GM12865 (cell line): ENCODE measurements at regions not wholly inside any gene's neighbourhood (a gene's known extent, or its start where the extent isn't known, plus 50 kb on each side); places are given as distances from the start of the nearest gene placed in this dataset.

Source experiments
- DNase-seq: peaks from one replicate; pipeline ENCODE4 v3.0.0; 2010; ENCODE audit warnings: low read depth
- H3K4me3 ChIP-seq: 2 replicates; pipeline ENCODE4 v1.5.1; 2011; ENCODE audit warnings: mild to moderate bottlenecking, low read depth, low read length, control low read depth
- TF ChIP-seq, protein P1 (sequence below): IDR thresholded peaks from 2 replicates; pipeline ENCODE4 v1.5.1; 2011; ENCODE audit warnings: low read length, control low read depth, low read depth, inconsistent platforms; ENCODE audit not compliant: insufficient read depth; ENCODE audit errors: missing control alignments

DNA sequence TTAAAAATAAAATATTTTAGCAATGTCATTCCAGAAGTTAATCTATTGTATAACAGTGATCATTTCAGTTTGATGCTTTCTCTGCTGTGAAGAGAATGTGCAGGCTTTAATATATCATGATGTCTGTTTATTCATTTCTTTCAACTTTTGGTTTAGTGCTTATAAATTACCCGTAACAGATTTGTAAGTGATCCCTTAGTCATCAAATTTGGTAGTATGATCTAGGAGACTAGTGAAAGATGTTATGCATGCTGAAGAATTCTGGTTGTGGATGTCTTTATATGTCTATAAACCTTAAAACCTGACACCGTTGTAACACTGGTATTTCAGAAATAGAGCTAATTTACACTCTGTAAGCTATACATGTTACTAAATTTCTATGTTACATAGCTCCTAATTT, 260.4 kb downstream of the CPS1 start:
- no peak for DNase-seq
- H3K4me3 ChIP-seq = no peak overlapping the region
- TF ChIP-seq, protein P1, sequence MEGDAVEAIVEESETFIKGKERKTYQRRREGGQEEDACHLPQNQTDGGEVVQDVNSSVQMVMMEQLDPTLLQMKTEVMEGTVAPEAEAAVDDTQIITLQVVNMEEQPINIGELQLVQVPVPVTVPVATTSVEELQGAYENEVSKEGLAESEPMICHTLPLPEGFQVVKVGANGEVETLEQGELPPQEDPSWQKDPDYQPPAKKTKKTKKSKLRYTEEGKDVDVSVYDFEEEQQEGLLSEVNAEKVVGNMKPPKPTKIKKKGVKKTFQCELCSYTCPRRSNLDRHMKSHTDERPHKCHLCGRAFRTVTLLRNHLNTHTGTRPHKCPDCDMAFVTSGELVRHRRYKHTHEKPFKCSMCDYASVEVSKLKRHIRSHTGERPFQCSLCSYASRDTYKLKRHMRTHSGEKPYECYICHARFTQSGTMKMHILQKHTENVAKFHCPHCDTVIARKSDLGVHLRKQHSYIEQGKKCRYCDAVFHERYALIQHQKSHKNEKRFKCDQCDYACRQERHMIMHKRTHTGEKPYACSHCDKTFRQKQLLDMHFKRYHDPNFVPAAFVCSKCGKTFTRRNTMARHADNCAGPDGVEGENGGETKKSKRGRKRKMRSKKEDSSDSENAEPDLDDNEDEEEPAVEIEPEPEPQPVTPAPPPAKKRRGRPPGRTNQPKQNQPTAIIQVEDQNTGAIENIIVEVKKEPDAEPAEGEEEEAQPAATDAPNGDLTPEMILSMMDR = no peak

DNA sequence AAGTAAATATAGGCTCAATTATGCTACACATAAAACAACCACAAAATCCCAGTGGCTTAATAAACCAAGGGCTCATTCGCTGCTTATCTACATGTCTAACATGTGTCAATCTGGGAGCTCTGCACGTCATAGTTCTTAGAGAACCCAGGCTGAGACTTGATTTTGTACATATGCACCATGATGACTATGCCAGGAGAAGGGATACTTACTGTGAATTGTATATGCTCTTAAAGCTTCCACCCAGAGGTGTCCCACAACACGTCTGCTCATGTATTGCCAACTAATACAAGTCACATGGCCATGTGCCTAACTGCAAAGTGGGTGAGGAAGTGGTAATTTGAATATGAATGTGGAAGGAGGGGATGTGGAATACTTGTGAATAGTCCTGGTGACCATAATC, 262.1 kb downstream of the CPS1 start:
- no peak for DNase-seq
- TF ChIP-seq, protein P1 = no peak

DNA sequence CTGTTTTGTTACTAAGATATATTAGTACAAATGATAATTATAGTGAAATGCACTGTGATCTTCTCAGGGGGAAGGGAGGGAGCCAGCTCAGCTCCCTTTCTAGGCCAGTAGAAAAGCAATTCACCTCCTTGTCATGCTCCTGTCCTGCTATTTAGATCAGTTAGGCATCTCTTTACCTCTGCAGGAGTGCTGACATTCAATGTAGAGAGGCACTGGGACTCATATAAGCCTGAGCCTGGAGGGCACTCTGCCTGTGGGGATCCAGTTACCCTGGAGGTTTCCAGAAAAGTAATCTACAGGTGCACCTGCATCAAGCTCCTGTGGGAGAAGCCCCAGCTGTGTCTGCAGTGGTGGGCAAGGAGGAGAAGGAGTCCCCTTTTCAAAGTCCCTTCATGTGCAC, 277.0 kb downstream of the CPS1 start:
- H3K4me3 ChIP-seq = no peak overlapping the region
- TF ChIP-seq, protein P1 = no peak
- no peak for DNase-seq

More for the DNA sequence above, 262.1 kb downstream of the CPS1 start:
- no peak overlapping the region for H3K4me3 ChIP-seq

DNA sequence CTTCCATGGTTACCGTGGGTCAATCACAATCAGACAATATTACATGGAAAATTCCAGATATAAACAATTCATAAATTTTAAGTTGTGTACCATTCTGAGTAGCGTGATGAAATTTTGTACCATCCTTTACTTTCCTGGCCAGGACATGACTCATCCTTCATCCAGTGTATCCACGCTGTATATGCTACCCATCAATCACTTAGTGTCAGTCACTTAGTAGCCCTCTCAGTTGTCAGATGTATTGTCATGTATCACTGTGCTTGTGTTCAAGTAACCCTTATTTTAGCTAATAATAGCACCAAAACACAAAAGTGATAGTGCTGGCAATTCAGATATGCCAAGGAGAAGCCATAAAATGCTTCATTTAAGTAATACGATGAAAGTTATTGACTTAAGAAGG, 282.6 kb downstream of the CPS1 start:
- TF ChIP-seq, protein P1 = no peak
- no peak for DNase-seq
- no peak overlapping the region for H3K4me3 ChIP-seq

GRCh38 chr2:210839450-210839849, 283.1 kb downstream of the CPS1 start:
- TF ChIP-seq, protein P1 = no peak
- DNase-seq = no peak
- no peak overlapping the region for H3K4me3 ChIP-seq

DNA sequence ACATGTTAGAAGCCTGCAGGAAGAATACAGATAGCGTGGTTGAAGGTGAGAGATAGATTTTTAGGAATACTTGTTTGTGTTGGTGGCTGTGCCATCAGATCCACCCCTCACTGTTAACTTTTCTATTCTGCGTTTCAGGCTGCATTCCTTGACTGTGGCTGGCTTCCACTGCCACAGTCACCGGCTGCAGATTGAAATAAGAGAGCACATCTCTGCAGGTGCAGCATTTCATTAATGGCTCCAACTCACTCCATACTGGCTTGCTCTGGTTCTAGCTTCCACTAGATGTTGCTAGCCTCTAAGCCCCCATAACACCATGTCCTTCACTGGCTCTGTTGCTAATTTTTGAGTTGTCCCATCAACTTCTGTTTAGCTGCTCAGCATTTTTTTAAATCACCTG, 286.5 kb downstream of the CPS1 start:
- TF ChIP-seq, protein P1 = no peak
- no peak overlapping the region for H3K4me3 ChIP-seq
- DNase-seq = no peak

- TF ChIP-seq, protein P1 = no peak
- DNase-seq = no peak
- no peak overlapping the region for H3K4me3 ChIP-seq
Measured at GRCh38 chr2:210844016-210844415, 287.6 kb downstream of the CPS1 start.
